HFFc6 (cell line): ENCODE measurements at regions not wholly inside any gene's neighbourhood (a gene's known extent, or its start where the extent isn't known, plus 50 kb on each side); places are given as distances from the start of the nearest gene placed in this dataset.

ENCODE experiments used
- DNase-seq: peaks from one replicate; pipeline ENCODE4 v3.0.0-alpha.2; 2018
- H3K27ac Mint-ChIP-seq: 2 replicates; pipeline ENCODE4 v1.8.0; 2020; ENCODE audit warnings: mild to moderate bottlenecking, mixed read lengths
- H3K27me3 Mint-ChIP-seq: 2 replicates; pipeline ENCODE4 v1.8.0; 2021; ENCODE audit warnings: mild to moderate bottlenecking, moderate library complexity, mixed read lengths; ENCODE audit not compliant: insufficient read depth
- H3K36me3 Mint-ChIP-seq: 2 replicates; pipeline ENCODE4 v1.8.0; 2021; ENCODE audit warnings: low read depth, mixed read lengths
- H3K4me1 Mint-ChIP-seq: 2 replicates; pipeline ENCODE4 v1.8.0; 2020; ENCODE audit warnings: low read depth, mixed read lengths
- H3K4me3 Mint-ChIP-seq: 2 replicates; pipeline ENCODE4 v1.8.0; 2020; ENCODE audit warnings: mild to moderate bottlenecking, moderate library complexity, mixed read lengths
- H3K9me3 Mint-ChIP-seq: 2 replicates; pipeline ENCODE4 v1.8.0; 2020; ENCODE audit warnings: mild to moderate bottlenecking, mixed read lengths
- TF ChIP-seq, protein P1 (sequence below): fragments of 200-600 bp; sonication (generic); IDR thresholded peaks from 2 replicates; pipeline ENCODE4 v1.5.0; 2021; ENCODE audit warnings: antibody characterized with exemption, mild to moderate bottlenecking

GRCh38 chr4:155591738-155592143 is 74.9 kb upstream of the GUCY1A1 start:
- Mint-ChIP-seq H3K4me3 (no peak overlapping the region), H3K27me3 (peaks cover 3% of the 10 kb centered on the region), H3K27ac (no peak overlapping the region), H3K9me3 (no peaks in the 10 kb centered on the region; the same call in 1 of the 2 replicates), H3K36me3 (no peaks in the 10 kb centered on the region; the same call in 1 of the 2 replicates), H3K4me1 (no peaks in the 10 kb centered on the region; the same call in 1 of the 2 replicates)
- DNase-seq = no peak
- TF ChIP-seq, protein P1, sequence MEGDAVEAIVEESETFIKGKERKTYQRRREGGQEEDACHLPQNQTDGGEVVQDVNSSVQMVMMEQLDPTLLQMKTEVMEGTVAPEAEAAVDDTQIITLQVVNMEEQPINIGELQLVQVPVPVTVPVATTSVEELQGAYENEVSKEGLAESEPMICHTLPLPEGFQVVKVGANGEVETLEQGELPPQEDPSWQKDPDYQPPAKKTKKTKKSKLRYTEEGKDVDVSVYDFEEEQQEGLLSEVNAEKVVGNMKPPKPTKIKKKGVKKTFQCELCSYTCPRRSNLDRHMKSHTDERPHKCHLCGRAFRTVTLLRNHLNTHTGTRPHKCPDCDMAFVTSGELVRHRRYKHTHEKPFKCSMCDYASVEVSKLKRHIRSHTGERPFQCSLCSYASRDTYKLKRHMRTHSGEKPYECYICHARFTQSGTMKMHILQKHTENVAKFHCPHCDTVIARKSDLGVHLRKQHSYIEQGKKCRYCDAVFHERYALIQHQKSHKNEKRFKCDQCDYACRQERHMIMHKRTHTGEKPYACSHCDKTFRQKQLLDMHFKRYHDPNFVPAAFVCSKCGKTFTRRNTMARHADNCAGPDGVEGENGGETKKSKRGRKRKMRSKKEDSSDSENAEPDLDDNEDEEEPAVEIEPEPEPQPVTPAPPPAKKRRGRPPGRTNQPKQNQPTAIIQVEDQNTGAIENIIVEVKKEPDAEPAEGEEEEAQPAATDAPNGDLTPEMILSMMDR = no peak

DNA sequence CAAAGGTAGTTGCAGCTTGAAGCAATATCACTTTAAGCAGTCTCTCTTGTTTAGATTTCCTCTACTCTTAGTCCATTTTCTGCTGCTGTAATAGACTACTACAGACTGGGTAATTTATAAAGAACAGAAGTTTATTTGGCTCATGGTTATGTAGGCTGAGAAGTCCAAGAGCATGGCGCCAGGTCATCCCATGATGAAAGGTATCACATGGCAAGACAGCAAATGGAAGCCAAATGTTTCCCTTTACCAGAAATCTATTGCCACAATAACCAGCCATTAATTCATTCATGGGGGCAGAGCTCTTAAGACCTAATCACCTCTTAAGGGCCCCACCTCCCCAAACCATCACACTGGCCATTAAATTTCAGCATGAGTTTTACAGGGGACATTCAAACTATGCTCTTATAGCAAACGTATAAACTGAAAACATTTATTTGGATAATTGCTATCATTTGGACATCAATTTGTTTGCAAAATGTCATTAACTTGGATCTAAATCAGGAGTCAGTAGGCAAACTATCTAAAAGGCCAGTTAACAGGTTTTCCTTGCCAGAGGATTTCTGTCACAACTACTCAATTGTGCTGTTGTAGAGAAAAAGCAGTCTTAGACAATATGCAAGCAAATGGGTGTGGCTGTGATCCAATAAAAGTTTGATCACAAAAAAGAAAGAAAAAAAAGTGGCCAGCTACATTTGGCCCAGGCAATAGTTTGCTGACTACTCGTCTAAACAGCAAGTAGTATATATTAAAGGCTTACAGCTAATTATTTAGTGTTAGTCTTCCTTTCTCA is 75.7 kb upstream of the GUCY1A1 start:
- no peak overlapping the region for H3K4me3 Mint-ChIP-seq
- no peak for DNase-seq
- TF ChIP-seq, protein P1 = no peak
- no peaks in the 10 kb centered on the region; the same call in 1 of the 2 replicates for H3K36me3 Mint-ChIP-seq
- H3K4me1 Mint-ChIP-seq = no peaks in the 10 kb centered on the region; the same call in 1 of the 2 replicates
- H3K27me3 Mint-ChIP-seq = peaks cover 6% of the 10 kb centered on the region
- H3K9me3 Mint-ChIP-seq = no peaks in the 10 kb centered on the region; the same call in 1 of the 2 replicates
- H3K27ac Mint-ChIP-seq = no peak overlapping the region

- Mint-ChIP-seq H3K27me3 (peaks cover 2% of the 10 kb centered on the region), H3K4me3 (no peak overlapping the region), H3K4me1 (peaks cover 2% of the 10 kb centered on the region; the same call in 1 of the 2 replicates), H3K36me3 (no peaks in the 10 kb centered on the region; the same call in 1 of the 2 replicates), H3K27ac (no peak overlapping the region), H3K9me3 (peaks cover 6% of the 10 kb centered on the region; the same call in 1 of the 2 replicates)
- TF ChIP-seq, protein P1 = no peak
- DNase-seq = no peak
These were observed 78.2 kb upstream of the GUCY1A1 start for GRCh38 chr4:155588437-155588836.

DNA sequence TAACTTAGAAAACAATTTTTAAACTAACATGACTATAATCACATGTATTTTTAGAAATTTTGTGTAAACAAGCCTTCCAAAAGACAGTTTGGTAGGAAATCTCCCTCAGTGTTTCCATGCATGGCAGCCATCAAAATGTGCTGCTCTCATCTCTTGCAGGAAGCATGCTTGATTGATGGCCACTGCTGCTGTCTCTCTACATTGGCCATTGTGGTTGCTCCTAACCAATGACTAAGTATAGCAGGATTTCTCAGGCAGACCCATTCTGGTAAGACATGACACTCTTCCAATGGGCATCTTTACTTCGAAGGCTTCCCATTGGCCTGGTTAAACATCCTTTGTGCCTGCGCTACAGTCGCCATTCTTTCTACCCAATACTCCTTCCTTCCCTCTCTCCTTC is 78.9 kb upstream of the GUCY1A1 start:
- TF ChIP-seq, protein P1 = no peak
- H3K27ac Mint-ChIP-seq = no peak overlapping the region
- H3K27me3 Mint-ChIP-seq = peaks cover 2% of the 10 kb centered on the region
- no peak overlapping the region for H3K4me3 Mint-ChIP-seq
- H3K9me3 Mint-ChIP-seq = peaks cover 8% of the 10 kb centered on the region; the same call in 1 of the 2 replicates
- H3K36me3 Mint-ChIP-seq = no peaks in the 10 kb centered on the region; the same call in 1 of the 2 replicates
- H3K4me1 Mint-ChIP-seq = peaks cover 8% of the 10 kb centered on the region; the same call in 1 of the 2 replicates
- no peak for DNase-seq

GRCh38 chr4:155582971-155583437 is 83.6 kb upstream of the GUCY1A1 start:
- Mint-ChIP-seq H3K36me3 (no peaks in the 10 kb centered on the region; the same call in 1 of the 2 replicates), H3K27me3 (peaks cover 2% of the 10 kb centered on the region), H3K27ac (no peak overlapping the region), H3K9me3 (peaks cover 8% of the 10 kb centered on the region; the same call in 1 of the 2 replicates), H3K4me1 (peaks cover 9% of the 10 kb centered on the region; the same call in 1 of the 2 replicates), H3K4me3 (no peak overlapping the region)
- TF ChIP-seq, protein P1 = no peak
- peak; percentile 17 for DNase-seq
